ENCODE measurements at regions not wholly inside any gene's neighbourhood (a gene's known extent, or its start where the extent isn't known, plus 50 kb on each side); places are given as distances from the start of the nearest gene placed in this dataset.
"Not testable (repeated sequence)": the region's sequence is repeated elsewhere in the genome, so short reads cannot be mapped to it uniquely, and the experiment has no call there.

GRCh38 chr2:109692831-109693230 is 78.7 kb downstream of the SOWAHC start:
- H3K9me3 ChIP-seq (ENCODE audit: control insufficient read depth, low read length); H3K4me3 ChIP-seq (ENCODE audit: insufficient read depth in 1 of 2, low read depth in 1 of 2, low read length in 2 of 2); H3K4ac ChIP-seq (ENCODE audit: low read depth in 1 of 2, low read length in 2 of 2); H2BK12ac ChIP-seq (ENCODE audit: low read length in 2 of 2); H3K36me3 ChIP-seq (ENCODE audit: control insufficient read depth in 1 of 2, insufficient read depth in 2 of 2, low read depth in 1 of 2, low read length in 2 of 2); H3K14ac ChIP-seq (ENCODE audit: low read length in 2 of 2); H3K23ac ChIP-seq (ENCODE audit: low read length in 2 of 2); H3K4me2 ChIP-seq (ENCODE audit: low read length, poor library complexity, severe bottlenecking); H3K27me3 ChIP-seq (ENCODE audit: control insufficient read depth in 1 of 2, insufficient read depth in 1 of 2, low read length in 2 of 2); H2BK15ac ChIP-seq (ENCODE audit: low read depth, poor library complexity, severe bottlenecking); H3K79me1 ChIP-seq (replicated peaks; ENCODE audit: low read length, poor library complexity, severe bottlenecking); H3K9ac ChIP-seq (ENCODE audit: low read length); H2BK5ac ChIP-seq (ENCODE audit: low read depth, low read length, poor library complexity, severe bottlenecking); DNase-seq; H3K18ac ChIP-seq (ENCODE audit: low read depth in 1 of 2, low read length in 2 of 2); H4K91ac ChIP-seq (ENCODE audit: low read length); H2AK5ac ChIP-seq (ENCODE audit: low read length, severe bottlenecking); H3K4me1 ChIP-seq (ENCODE audit: control insufficient read depth, insufficient read depth, low read depth, low read length); H2BK120ac ChIP-seq (ENCODE audit: low read depth, low read length); H4K8ac ChIP-seq (ENCODE audit: low read length); H3K27ac ChIP-seq (ENCODE audit: low read length, poor library complexity, severe bottlenecking); H2AFZ ChIP-seq (ENCODE audit: low read depth, low read length): not testable (repeated sequence)
- 69% methylated on average over 9 of the region's 9 CpGs for WGBS

- H3K9ac ChIP-seq (ENCODE audit: low read length); H3K4ac ChIP-seq (ENCODE audit: low read depth in 1 of 2, low read length in 2 of 2); H3K79me1 ChIP-seq (replicated peaks; ENCODE audit: low read length, poor library complexity, severe bottlenecking); H3K9me3 ChIP-seq (ENCODE audit: control insufficient read depth, low read length); H2AFZ ChIP-seq (ENCODE audit: low read depth, low read length); H4K91ac ChIP-seq (ENCODE audit: low read length); H2BK5ac ChIP-seq (ENCODE audit: low read depth, low read length, poor library complexity, severe bottlenecking); H2AK5ac ChIP-seq (ENCODE audit: low read length, severe bottlenecking); H2BK120ac ChIP-seq (ENCODE audit: low read depth, low read length); H2BK15ac ChIP-seq (ENCODE audit: low read depth, poor library complexity, severe bottlenecking); H3K23ac ChIP-seq (ENCODE audit: low read length in 2 of 2); H2BK12ac ChIP-seq (ENCODE audit: low read length in 2 of 2); H3K14ac ChIP-seq (ENCODE audit: low read length in 2 of 2); DNase-seq; H3K4me2 ChIP-seq (ENCODE audit: low read length, poor library complexity, severe bottlenecking); H4K8ac ChIP-seq (ENCODE audit: low read length); H3K27ac ChIP-seq (ENCODE audit: low read length, poor library complexity, severe bottlenecking); H3K27me3 ChIP-seq (ENCODE audit: control insufficient read depth in 1 of 2, insufficient read depth in 1 of 2, low read length in 2 of 2); H3K4me3 ChIP-seq (ENCODE audit: insufficient read depth in 1 of 2, low read depth in 1 of 2, low read length in 2 of 2); H3K36me3 ChIP-seq (ENCODE audit: control insufficient read depth in 1 of 2, insufficient read depth in 2 of 2, low read depth in 1 of 2, low read length in 2 of 2); H3K4me1 ChIP-seq (ENCODE audit: control insufficient read depth, insufficient read depth, low read depth, low read length); H3K18ac ChIP-seq (ENCODE audit: low read depth in 1 of 2, low read length in 2 of 2): not testable (repeated sequence)
- WGBS: 99% methylated on average over 6 of the region's 8 CpGs
Measured at GRCh38 chr2:109693292-109693691, 79.1 kb downstream of the SOWAHC start.

GRCh38 chr2:109694190-109694589 is 80.0 kb downstream of the SOWAHC start:
- no peak overlapping the region for H4K8ac ChIP-seq (ENCODE audit: low read length)
- no peak overlapping the region for H2AFZ ChIP-seq (ENCODE audit: low read depth, low read length)
- whole genome bisulfite sequencing: 0% methylated on average over 1 of the region's 2 CpGs

GRCh38 chr2:109695290-109695689 is 81.1 kb downstream of the SOWAHC start:
- Histone ChIP-seq H4K8ac (ENCODE audit: low read length) (no peak overlapping the region), H3K4me3 (ENCODE audit: insufficient read depth in 1 of 2, low read depth in 1 of 2, low read length in 2 of 2) (no peak overlapping the region), H3K18ac (ENCODE audit: low read depth in 1 of 2, low read length in 2 of 2) (no peak overlapping the region), H3K9ac (ENCODE audit: low read length) (no peak overlapping the region), H2AFZ (ENCODE audit: low read depth, low read length) (no peak overlapping the region), H3K27ac (ENCODE audit: low read length, poor library complexity, severe bottlenecking) (no peak overlapping the region), H3K36me3 (ENCODE audit: control insufficient read depth in 1 of 2, insufficient read depth in 2 of 2, low read depth in 1 of 2, low read length in 2 of 2) (no peaks in the 10 kb centered on the region), H3K4me1 (ENCODE audit: control insufficient read depth, insufficient read depth, low read depth, low read length) (peaks cover 11% of the 10 kb centered on the region), H3K4ac (ENCODE audit: low read depth in 1 of 2, low read length in 2 of 2) (no peak overlapping the region), H3K23ac (ENCODE audit: low read length in 2 of 2) (no peak overlapping the region), H4K91ac (ENCODE audit: low read length) (no peak overlapping the region), H3K4me2 (ENCODE audit: low read length, poor library complexity, severe bottlenecking) (no peak overlapping the region), H3K79me1 (replicated peaks; ENCODE audit: low read length, poor library complexity, severe bottlenecking) (no peaks in the 10 kb centered on the region), H2BK120ac (ENCODE audit: low read depth, low read length) (no peak overlapping the region), H3K27me3 (ENCODE audit: control insufficient read depth in 1 of 2, insufficient read depth in 1 of 2, low read length in 2 of 2) (no peaks in the 10 kb centered on the region), H2BK15ac (ENCODE audit: low read depth, poor library complexity, severe bottlenecking) (no peak overlapping the region), H2BK5ac (ENCODE audit: low read depth, low read length, poor library complexity, severe bottlenecking) (no peak overlapping the region), H3K14ac (ENCODE audit: low read length in 2 of 2) (no peak overlapping the region), H3K9me3 (ENCODE audit: control insufficient read depth, low read length) (no peaks in the 10 kb centered on the region), H2BK12ac (ENCODE audit: low read length in 2 of 2) (no peak overlapping the region), H2AK5ac (ENCODE audit: low read length, severe bottlenecking) (no peak overlapping the region)
- WGBS: 100% methylated on average over 1 of the region's 2 CpGs
- no peak for DNase-seq

More at GRCh38 chr2:109694190-109694589, 80.0 kb downstream of the SOWAHC start:
- Histone ChIP-seq H3K36me3 (ENCODE audit: control insufficient read depth in 1 of 2, insufficient read depth in 2 of 2, low read depth in 1 of 2, low read length in 2 of 2) (no peaks in the 10 kb centered on the region), H3K27me3 (ENCODE audit: control insufficient read depth in 1 of 2, insufficient read depth in 1 of 2, low read length in 2 of 2) (no peaks in the 10 kb centered on the region), H3K23ac (ENCODE audit: low read length in 2 of 2) (no peak overlapping the region), H4K91ac (ENCODE audit: low read length) (no peak overlapping the region), H2BK15ac (ENCODE audit: low read depth, poor library complexity, severe bottlenecking) (no peak overlapping the region), H3K14ac (ENCODE audit: low read length in 2 of 2) (no peak overlapping the region), H2BK12ac (ENCODE audit: low read length in 2 of 2) (no peak overlapping the region), H2BK5ac (ENCODE audit: low read depth, low read length, poor library complexity, severe bottlenecking) (no peak overlapping the region), H3K27ac (ENCODE audit: low read length, poor library complexity, severe bottlenecking) (no peak overlapping the region), H3K4ac (ENCODE audit: low read depth in 1 of 2, low read length in 2 of 2) (no peak overlapping the region), H3K4me1 (ENCODE audit: control insufficient read depth, insufficient read depth, low read depth, low read length) (peaks cover 8% of the 10 kb centered on the region), H2BK120ac (ENCODE audit: low read depth, low read length) (no peak overlapping the region), H3K9ac (ENCODE audit: low read length) (no peak overlapping the region), H3K79me1 (replicated peaks; ENCODE audit: low read length, poor library complexity, severe bottlenecking) (no peaks in the 10 kb centered on the region), H3K9me3 (ENCODE audit: control insufficient read depth, low read length) (no peaks in the 10 kb centered on the region), H3K4me2 (ENCODE audit: low read length, poor library complexity, severe bottlenecking) (no peak overlapping the region), H2AK5ac (ENCODE audit: low read length, severe bottlenecking) (no peak overlapping the region), H3K18ac (ENCODE audit: low read depth in 1 of 2, low read length in 2 of 2) (no peak overlapping the region), H3K4me3 (ENCODE audit: insufficient read depth in 1 of 2, low read depth in 1 of 2, low read length in 2 of 2) (no peak overlapping the region)
- DNase-seq: peak; percentile 16
